ENCODE measurements at regions not wholly inside any gene's neighbourhood (a gene's known extent, or its start where the extent isn't known, plus 50 kb on each side); places are given as distances from the start of the nearest gene placed in this dataset.

- Histone ChIP-seq H3K36me3 (ENCODE audit: control insufficient read depth, insufficient read depth, low read length) (no peaks in the 10 kb centered on the region), H3K27ac (ENCODE audit: extremely low read depth, low read depth, low read length) (no peak overlapping the region), H3K79me2 (ENCODE audit: control insufficient read depth, insufficient read depth, low read length) (no peaks in the 10 kb centered on the region), H3K4me2 (ENCODE audit: insufficient read depth, low read length) (no peak overlapping the region), H2AFZ (ENCODE audit: low read depth, low read length) (no peak overlapping the region), H3K4me1 (replicated peaks in 1 of 2; ENCODE audit: control insufficient read depth in 2 of 2, insufficient read depth in 2 of 2, low read length in 2 of 2) (no peaks in the 10 kb centered on the region), H4K20me1 (replicated peaks; ENCODE audit: control insufficient read depth, insufficient read depth, low read length) (no peaks in the 10 kb centered on the region), H3K4me3 (no peak overlapping the region), H3K9me3 (replicated peaks; ENCODE audit: control insufficient read depth, insufficient read depth, low read depth, low read length) (no peaks in the 10 kb centered on the region), H3K27me3 (ENCODE audit: control insufficient read depth in 2 of 2, insufficient read depth in 2 of 2, low read length in 2 of 2) (no peaks in the 10 kb centered on the region), H3K9me1 (ENCODE audit: control insufficient read depth, insufficient read depth, low read length) (no peaks in the 10 kb centered on the region), H3K9ac (ENCODE audit: insufficient read depth in 1 of 2, low read depth in 2 of 2, low read length in 2 of 2) (no peak overlapping the region)
- ATAC-seq (no peak), DNase-seq (ENCODE audit: extremely low read depth in 1 of 4, low spot score in 3 of 4) (no peak), FAIRE-seq (no peak)
- ChIA-PET POLR2A (no interaction called here), CTCF (ENCODE audit: low intra/inter-chr PET ratio) (no interaction called here)
- WGBS (ENCODE audit: insufficient coverage, low coverage, missing lambda C conversion rate) = 2% methylated on average over 6 of the region's 6 CpGs
- no peak for TF ChIP-seq CXXC5 (CRISPR knock-in tag; IDR thresholded peaks at IDR 0.05)
- TF ChIP-seq ZNF589 (CRISPR knock-in tag; IDR thresholded peaks at IDR 0.05; ENCODE audit: low read depth) = no peak
- TF ChIP-seq SRF (CRISPR knock-in tag; IDR thresholded peaks at IDR 0.05) = no peak
- TF ChIP-seq TGIF2 (CRISPR knock-in tag; IDR thresholded peaks at IDR 0.05) = no peak
- no peak for TF ChIP-seq ZNF41 (CRISPR knock-in tag; conservative IDR thresholded peaks at IDR 0.05)
- TF ChIP-seq USF1 (CRISPR knock-in tag; IDR thresholded peaks at IDR 0.05) = no peak
- no peak for TF ChIP-seq PTRF (tag; IDR thresholded peaks at IDR 0.05)
- no peak for TF ChIP-seq ZNF583 (CRISPR knock-in tag; IDR thresholded peaks at IDR 0.05)
- no peak for TF ChIP-seq HOMEZ (CRISPR knock-in tag; IDR thresholded peaks at IDR 0.05)
- no peak for TF ChIP-seq PHB (CRISPR knock-in tag; IDR thresholded peaks at IDR 0.05)
- no peak for TF ChIP-seq TSC22D4 (tag; IDR thresholded peaks at IDR 0.05)
- TF ChIP-seq KDM4B (IDR thresholded peaks at IDR 0.05; ENCODE audit: borderline replicate concordance in 2 of 2, low read depth in 1 of 2) = no peak
- TF ChIP-seq ZNF668 (CRISPR knock-in tag; IDR thresholded peaks at IDR 0.05) = no peak
- no peak for TF ChIP-seq ZNF354B (CRISPR knock-in tag; IDR thresholded peaks at IDR 0.05)
- no peak for TF ChIP-seq ZNF24 (IDR thresholded peaks at IDR 0.05)
- TF ChIP-seq ZNF561 (CRISPR knock-in tag; conservative IDR thresholded peaks at IDR 0.05) = no peak
- no peak for TF ChIP-seq ZNF140 (CRISPR knock-in tag; IDR thresholded peaks at IDR 0.05)
- no peak for TF ChIP-seq TRIM28 (IDR thresholded peaks at IDR 0.05)
- no peak for TF ChIP-seq FIP1L1 (IDR thresholded peaks at IDR 0.05; ENCODE audit: low read depth, low read length, poor library complexity, severe bottlenecking)
- in situ Hi-C loops (cut with MboI) (no loop called here), intact Hi-C loops (cut with micrococcal nuclease) (no loop called here)
- BruUV-seq (replicated peaks) = no TSS peak
These were observed 83.5 kb downstream of the EOMES start for GRCh38 chr3:27638594-27638993.
